ENCODE measurements at regions not wholly inside any gene's neighbourhood (a gene's known extent, or its start where the extent isn't known, plus 50 kb on each side); places are given as distances from the start of the nearest gene placed in this dataset.

DNA sequence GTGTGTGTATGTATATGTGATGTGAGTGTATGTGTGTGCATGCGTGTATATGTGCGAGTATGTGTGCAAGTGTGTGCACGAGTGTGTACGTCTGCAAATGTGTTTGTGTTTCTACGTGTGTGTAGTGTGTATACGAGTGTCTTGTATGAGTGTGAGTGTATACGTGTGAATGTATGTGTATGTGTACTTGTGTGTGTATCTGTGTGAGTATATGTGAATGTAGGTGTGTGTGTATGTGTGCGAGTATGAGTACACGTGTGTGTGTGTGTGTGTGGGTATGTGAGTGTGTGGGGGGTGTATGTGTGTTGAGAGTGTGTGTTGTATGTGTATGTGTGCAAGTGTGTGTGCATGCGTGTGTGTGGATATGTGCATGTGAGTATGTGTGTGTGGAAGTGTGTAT lies 602.0 kb upstream of the CDH4 start:
- Histone ChIP-seq H3K36me3 (ENCODE audit: control insufficient read depth, insufficient read depth, low read length) (no peaks in the 10 kb centered on the region), H3K4me1 (ENCODE audit: control insufficient read depth, insufficient read depth, low read length) (no peaks in the 10 kb centered on the region), H3K27me3 (ENCODE audit: control insufficient read depth, insufficient read depth, low read length) (no peaks in the 10 kb centered on the region), H3K27ac (ENCODE audit: low read depth, low read length) (no peak overlapping the region), H3K4me3 (ENCODE audit: low read depth, low read length) (no peak overlapping the region), H3K9me3 (ENCODE audit: control insufficient read depth, insufficient read depth, low read length) (no peaks in the 10 kb centered on the region)
- DNase-seq (ENCODE audit: low read depth in 4 of 6, low spot score in 6 of 6), result no peak
- WGBS (ENCODE audit: insufficient coverage), result 97% methylated on average over 10 of the region's 10 CpGs

DNA sequence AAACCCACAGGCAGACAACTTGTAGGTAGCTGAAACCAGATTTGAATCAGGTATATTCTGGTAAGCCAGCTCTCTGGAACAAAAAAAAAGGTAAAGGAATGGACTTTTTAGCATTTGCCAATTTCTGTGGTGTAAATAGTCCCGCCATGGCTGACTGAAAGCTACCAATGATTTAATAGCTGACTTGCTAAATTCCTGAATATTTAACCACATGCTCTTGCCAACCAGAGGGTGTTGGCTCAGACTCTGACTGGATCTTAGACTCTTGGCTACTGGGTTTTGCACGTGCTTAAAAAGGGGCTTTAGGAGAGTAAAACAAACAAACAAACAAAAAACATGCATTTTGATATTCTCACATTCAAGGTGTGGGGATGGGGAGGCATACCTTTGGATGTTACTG lies 600.0 kb upstream of the CDH4 start:
- Histone ChIP-seq H3K4me3 (ENCODE audit: low read depth, low read length) (no peak overlapping the region), H3K4me1 (ENCODE audit: control insufficient read depth, insufficient read depth, low read length) (no peaks in the 10 kb centered on the region), H3K36me3 (ENCODE audit: control insufficient read depth, insufficient read depth, low read length) (no peaks in the 10 kb centered on the region), H3K27ac (ENCODE audit: low read depth, low read length) (no peak overlapping the region), H3K27me3 (ENCODE audit: control insufficient read depth, insufficient read depth, low read length) (no peaks in the 10 kb centered on the region), H3K9me3 (ENCODE audit: control insufficient read depth, insufficient read depth, low read length) (no peaks in the 10 kb centered on the region)
- 80% methylated on average over 1 of the region's 2 CpGs for WGBS (ENCODE audit: insufficient coverage)
- no peak for DNase-seq (ENCODE audit: low read depth in 4 of 6, low spot score in 6 of 6)

DNA sequence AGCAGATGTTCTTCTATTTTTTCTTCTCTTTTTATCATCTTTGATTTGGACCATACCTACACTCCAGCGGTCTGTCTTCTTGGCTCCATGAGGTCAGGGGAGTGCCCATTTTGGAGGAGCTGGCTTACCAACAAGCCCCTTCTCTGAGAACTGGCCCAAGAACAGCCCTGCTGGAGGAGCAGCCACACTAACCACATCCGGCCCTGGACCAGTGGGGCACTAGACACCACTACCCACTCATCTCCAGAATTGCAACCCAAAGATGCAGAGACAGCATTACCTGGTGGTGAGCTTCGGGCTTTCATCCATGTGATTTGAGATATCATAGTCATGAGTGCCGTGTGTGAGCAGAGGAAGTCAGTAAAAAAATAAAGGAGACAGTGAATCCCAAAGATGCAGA lies 599.4 kb upstream of the CDH4 start:
- 94% methylated on average over 4 of the region's 4 CpGs for WGBS (ENCODE audit: insufficient coverage)
- no peaks in the 10 kb centered on the region for H3K4me1 ChIP-seq (ENCODE audit: control insufficient read depth, insufficient read depth, low read length)

DNA sequence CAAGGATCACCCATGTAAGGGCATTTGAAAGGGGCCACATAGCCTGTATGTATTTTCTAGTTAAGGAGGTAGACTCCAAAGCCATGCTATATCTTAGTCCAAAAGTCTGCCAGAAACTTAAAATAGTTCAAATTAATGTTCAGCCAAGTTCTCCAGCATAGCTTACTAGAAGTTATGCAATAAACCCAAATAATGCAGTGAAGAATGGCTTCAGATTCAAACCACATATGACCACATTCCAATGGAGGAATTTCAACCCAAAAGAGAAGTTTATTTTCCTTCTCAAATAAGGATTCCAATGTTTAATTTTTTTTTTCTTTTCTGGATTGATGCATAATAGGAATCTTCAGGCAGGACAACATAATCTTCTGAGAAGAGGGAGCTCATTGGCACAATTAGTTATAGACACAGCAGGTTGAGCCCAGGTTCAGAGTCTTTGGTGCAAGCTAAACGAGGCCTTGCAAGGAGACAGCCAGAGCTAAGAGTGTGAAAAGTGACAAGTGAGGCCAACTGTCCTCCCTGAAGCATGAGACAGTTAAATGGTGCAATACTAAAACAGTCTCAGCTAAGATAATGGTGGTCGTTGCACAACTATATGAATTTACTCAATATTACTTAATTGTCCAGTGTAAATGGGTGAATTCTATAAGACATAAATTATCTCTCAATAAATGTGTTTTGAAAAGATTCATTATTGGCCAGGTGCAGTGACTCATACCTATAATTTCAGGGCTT lies 598.8 kb upstream of the CDH4 start:
- DNase-seq (ENCODE audit: low read depth in 4 of 6, low spot score in 6 of 6), result no peak

More for the DNA sequence above, 599.4 kb upstream of the CDH4 start:
- H3K4me3 ChIP-seq (ENCODE audit: low read depth, low read length), result no peak overlapping the region
- no peaks in the 10 kb centered on the region for H3K36me3 ChIP-seq (ENCODE audit: control insufficient read depth, insufficient read depth, low read length)
- H3K27ac ChIP-seq (ENCODE audit: low read depth, low read length), result no peak overlapping the region
- no peak for DNase-seq (ENCODE audit: low read depth in 4 of 6, low spot score in 6 of 6)
- no peaks in the 10 kb centered on the region for H3K27me3 ChIP-seq (ENCODE audit: control insufficient read depth, insufficient read depth, low read length)
- no peaks in the 10 kb centered on the region for H3K9me3 ChIP-seq (ENCODE audit: control insufficient read depth, insufficient read depth, low read length)

DNA sequence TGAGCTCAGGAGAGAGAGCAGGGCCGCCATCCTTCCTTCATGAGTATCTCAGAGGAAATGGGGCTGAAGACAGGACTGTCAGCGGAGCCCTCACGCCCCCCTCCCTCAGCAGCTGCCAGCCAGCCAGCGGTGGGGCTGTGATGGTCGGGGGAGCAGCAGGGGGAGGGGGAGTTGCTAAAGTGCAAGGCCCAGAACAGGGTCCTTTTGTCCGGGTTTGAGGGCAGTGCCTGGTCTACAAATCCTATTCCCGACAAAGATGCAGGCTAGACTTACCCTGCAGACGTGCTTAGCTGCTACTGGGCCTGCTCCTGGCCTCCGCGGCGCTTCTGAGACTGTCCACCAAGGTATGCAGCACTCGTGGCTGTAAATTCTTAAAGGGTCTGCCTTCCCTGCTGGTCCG lies 593.4 kb upstream of the CDH4 start:
- Histone ChIP-seq H3K27me3 (ENCODE audit: control insufficient read depth, insufficient read depth, low read length) (no peaks in the 10 kb centered on the region), H3K4me1 (ENCODE audit: control insufficient read depth, insufficient read depth, low read length) (peaks cover 9% of the 10 kb centered on the region), H3K9me3 (ENCODE audit: control insufficient read depth, insufficient read depth, low read length) (no peaks in the 10 kb centered on the region), H3K36me3 (ENCODE audit: control insufficient read depth, insufficient read depth, low read length) (no peaks in the 10 kb centered on the region), H3K27ac (ENCODE audit: low read depth, low read length) (no peak overlapping the region), H3K4me3 (ENCODE audit: low read depth, low read length) (no peak overlapping the region)
- 41% methylated on average over 8 of the region's 13 CpGs for WGBS (ENCODE audit: insufficient coverage)
- DNase-seq (ENCODE audit: low read depth in 4 of 6, low spot score in 6 of 6), result no peak

More for the DNA sequence above, 598.8 kb upstream of the CDH4 start:
- Histone ChIP-seq H3K27me3 (ENCODE audit: control insufficient read depth, insufficient read depth, low read length) (no peaks in the 10 kb centered on the region), H3K4me1 (ENCODE audit: control insufficient read depth, insufficient read depth, low read length) (no peaks in the 10 kb centered on the region), H3K9me3 (ENCODE audit: control insufficient read depth, insufficient read depth, low read length) (no peaks in the 10 kb centered on the region), H3K4me3 (ENCODE audit: low read depth, low read length) (no peak overlapping the region), H3K27ac (ENCODE audit: low read depth, low read length) (no peak overlapping the region), H3K36me3 (ENCODE audit: control insufficient read depth, insufficient read depth, low read length) (no peaks in the 10 kb centered on the region)
- WGBS (ENCODE audit: insufficient coverage), result 86% methylated on average over 1 of the region's 2 CpGs

DNA sequence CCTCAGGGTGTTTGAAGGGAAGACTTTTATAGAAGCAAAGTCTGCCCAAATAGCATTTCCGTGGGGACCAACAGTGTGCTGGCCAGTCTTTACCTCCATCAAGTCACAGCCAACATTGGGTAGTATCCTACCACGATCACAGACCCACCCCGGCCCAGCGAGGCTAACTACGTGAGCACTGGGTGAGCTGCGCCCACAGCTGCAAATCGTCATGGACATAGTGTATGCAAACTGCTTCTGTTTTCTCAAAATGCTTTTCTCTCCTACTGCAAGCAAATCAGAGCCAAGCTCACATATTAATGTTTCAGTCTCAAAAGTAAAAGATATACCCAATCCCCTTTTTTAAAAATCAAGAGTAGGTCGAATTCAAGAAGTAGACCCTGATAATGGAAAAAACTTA lies 592.8 kb upstream of the CDH4 start:
- Histone ChIP-seq H3K4me3 (ENCODE audit: low read depth, low read length) (no peak overlapping the region), H3K9me3 (ENCODE audit: control insufficient read depth, insufficient read depth, low read length) (no peaks in the 10 kb centered on the region), H3K27ac (ENCODE audit: low read depth, low read length) (no peak overlapping the region), H3K27me3 (ENCODE audit: control insufficient read depth, insufficient read depth, low read length) (no peaks in the 10 kb centered on the region), H3K4me1 (ENCODE audit: control insufficient read depth, insufficient read depth, low read length) (peaks cover 9% of the 10 kb centered on the region), H3K36me3 (ENCODE audit: control insufficient read depth, insufficient read depth, low read length) (no peaks in the 10 kb centered on the region)
- WGBS (ENCODE audit: insufficient coverage), result 90% methylated on average over 7 of the region's 8 CpGs
- no peak for DNase-seq (ENCODE audit: low read depth in 4 of 6, low spot score in 6 of 6)

DNA sequence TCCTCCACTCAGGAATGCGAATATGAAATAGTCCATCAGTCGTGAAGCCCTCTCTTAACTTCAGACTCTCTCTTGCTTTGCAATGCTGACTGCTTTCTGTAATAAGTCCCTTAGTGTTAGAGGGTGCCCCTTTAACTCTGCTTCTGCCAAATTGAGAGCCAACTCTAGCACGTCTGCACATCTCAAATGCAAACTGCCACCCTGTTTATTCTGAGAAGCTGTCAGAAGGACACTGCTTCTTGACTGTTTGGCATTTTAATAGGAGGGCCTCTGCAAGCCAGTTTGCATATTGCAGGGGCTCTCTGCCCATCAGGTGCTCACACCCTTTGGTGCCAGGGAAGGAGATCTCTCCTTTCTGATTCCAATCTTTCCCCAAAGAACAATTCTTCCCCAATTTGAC lies 589.8 kb upstream of the CDH4 start:
- no peaks in the 10 kb centered on the region for H3K9me3 ChIP-seq (ENCODE audit: control insufficient read depth, insufficient read depth, low read length)
- H3K27me3 ChIP-seq (ENCODE audit: control insufficient read depth, insufficient read depth, low read length), result no peaks in the 10 kb centered on the region
- DNase-seq (ENCODE audit: low read depth in 4 of 6, low spot score in 6 of 6), result peak in 1 of 6 donors; percentile 20
- no peak overlapping the region for H3K4me3 ChIP-seq (ENCODE audit: low read depth, low read length)
- H3K27ac ChIP-seq (ENCODE audit: low read depth, low read length), result no peak overlapping the region
- H3K36me3 ChIP-seq (ENCODE audit: control insufficient read depth, insufficient read depth, low read length), result no peaks in the 10 kb centered on the region
- peaks cover 12% of the 10 kb centered on the region for H3K4me1 ChIP-seq (ENCODE audit: control insufficient read depth, insufficient read depth, low read length)
- WGBS (ENCODE audit: insufficient coverage), result 45% methylated on average over 1 of the region's 3 CpGs

DNA sequence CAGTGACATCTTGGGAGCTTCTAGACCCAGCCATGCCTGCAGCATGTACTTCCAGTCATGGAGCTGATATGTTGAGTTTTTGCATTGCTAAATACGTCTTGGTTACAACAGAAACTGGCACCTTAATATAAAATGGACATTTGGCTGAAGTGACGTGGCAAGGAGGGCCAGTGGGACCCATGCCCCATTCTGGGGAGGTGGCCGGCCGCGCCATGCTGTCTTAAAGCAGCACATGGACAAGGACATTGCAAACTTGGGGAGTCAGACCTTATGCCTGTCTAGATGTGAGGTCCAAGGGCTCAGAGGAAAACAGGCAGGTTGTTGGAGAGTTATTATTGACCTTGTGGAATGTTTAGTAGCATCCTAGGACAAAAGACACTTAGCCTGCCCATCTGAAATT lies 588.0 kb upstream of the CDH4 start:
- no peak overlapping the region for H3K27ac ChIP-seq (ENCODE audit: low read depth, low read length)
- peaks cover 5% of the 10 kb centered on the region for H3K4me1 ChIP-seq (ENCODE audit: control insufficient read depth, insufficient read depth, low read length)
- no peaks in the 10 kb centered on the region for H3K36me3 ChIP-seq (ENCODE audit: control insufficient read depth, insufficient read depth, low read length)
- no peak for DNase-seq (ENCODE audit: low read depth in 4 of 6, low spot score in 6 of 6)
- H3K4me3 ChIP-seq (ENCODE audit: low read depth, low read length), result no peak overlapping the region
- H3K9me3 ChIP-seq (ENCODE audit: control insufficient read depth, insufficient read depth, low read length), result no peaks in the 10 kb centered on the region
- H3K27me3 ChIP-seq (ENCODE audit: control insufficient read depth, insufficient read depth, low read length), result no peaks in the 10 kb centered on the region
- WGBS (ENCODE audit: insufficient coverage), result 89% methylated on average over 5 of the region's 5 CpGs

DNA sequence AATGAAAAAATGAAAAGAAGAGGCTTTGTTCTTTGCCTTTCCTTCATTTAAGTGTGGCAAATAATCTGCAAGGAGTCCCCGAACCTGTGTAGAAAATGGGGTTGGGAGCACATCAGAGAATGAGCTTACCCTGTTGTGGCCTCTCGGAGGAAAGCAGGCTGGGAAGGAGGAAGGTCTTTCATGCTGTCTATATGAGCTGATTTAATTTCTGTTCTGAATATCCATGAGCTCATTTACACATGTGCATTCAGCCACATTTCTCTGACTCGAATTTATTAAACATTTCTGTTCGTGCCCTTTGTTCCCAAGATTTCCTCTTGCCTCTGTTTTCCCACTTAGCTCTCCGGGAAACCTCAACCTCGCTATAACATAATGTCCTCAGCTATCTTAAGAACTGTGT lies 584.4 kb upstream of the CDH4 start:
- H3K27me3 ChIP-seq (ENCODE audit: control insufficient read depth, insufficient read depth, low read length), result no peaks in the 10 kb centered on the region
- H3K4me3 ChIP-seq (ENCODE audit: low read depth, low read length), result no peak overlapping the region
- DNase-seq (ENCODE audit: low read depth in 4 of 6, low spot score in 6 of 6), result peak in 2 of 6 donors; percentile 36 to 37
- no peaks in the 10 kb centered on the region for H3K36me3 ChIP-seq (ENCODE audit: control insufficient read depth, insufficient read depth, low read length)
- H3K4me1 ChIP-seq (ENCODE audit: control insufficient read depth, insufficient read depth, low read length), result peaks cover 3% of the 10 kb centered on the region
- no peak overlapping the region for H3K27ac ChIP-seq (ENCODE audit: low read depth, low read length)
- no CpG with 5 or more reads among the region's 6 CpGs for WGBS (ENCODE audit: insufficient coverage)
- H3K9me3 ChIP-seq (ENCODE audit: control insufficient read depth, insufficient read depth, low read length), result no peaks in the 10 kb centered on the region

DNA sequence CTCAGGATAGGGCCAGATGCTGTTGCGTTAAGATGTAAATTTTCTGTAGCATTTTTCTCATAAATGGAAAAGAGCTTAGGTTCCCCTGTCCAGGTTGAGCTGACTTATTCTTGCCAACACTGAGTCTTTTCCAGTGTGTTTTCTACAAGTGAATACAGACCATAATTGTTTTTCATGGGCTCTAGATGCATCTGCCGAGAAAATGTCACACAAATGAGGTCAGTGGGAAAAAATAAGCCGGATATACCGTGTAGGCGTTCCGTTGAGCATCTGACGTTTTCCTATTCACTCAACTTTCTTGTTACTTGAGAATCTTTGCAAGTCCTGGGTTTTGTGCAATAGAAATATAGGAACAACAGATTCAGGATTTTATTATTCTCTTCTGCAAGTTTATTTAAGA lies 582.9 kb upstream of the CDH4 start:
- peaks cover 3% of the 10 kb centered on the region for H3K4me1 ChIP-seq (ENCODE audit: control insufficient read depth, insufficient read depth, low read length)
- no peak overlapping the region for H3K27ac ChIP-seq (ENCODE audit: low read depth, low read length)
- H3K27me3 ChIP-seq (ENCODE audit: control insufficient read depth, insufficient read depth, low read length), result no peaks in the 10 kb centered on the region
- no peak for DNase-seq (ENCODE audit: low read depth in 4 of 6, low spot score in 6 of 6)
- H3K9me3 ChIP-seq (ENCODE audit: control insufficient read depth, insufficient read depth, low read length), result no peaks in the 10 kb centered on the region
- no peaks in the 10 kb centered on the region for H3K36me3 ChIP-seq (ENCODE audit: control insufficient read depth, insufficient read depth, low read length)
- WGBS (ENCODE audit: insufficient coverage), result no CpG with 5 or more reads among the region's 7 CpGs
- no peak overlapping the region for H3K4me3 ChIP-seq (ENCODE audit: low read depth, low read length)
